HUDEP-2 (cell line): ENCODE measurements at regions not wholly inside any gene's neighbourhood (a gene's known extent, or its start where the extent isn't known, plus 50 kb on each side); places are given as distances from the start of the nearest gene placed in this dataset.

ENCODE experiments used
- DNase-seq, 76 experiments: peaks; one replicate each; lab custom pipeline; 2025; ENCODE audit not compliant: unreplicated experiment in 76 of 76; lab: John Stamatoyannopoulos, UW

- no peak for DNase-seq
These were observed 54.4 kb downstream of the NIBAN1 start for GRCh38 chr1:184919892-184920291.

- DNase-seq, result no peak
These were observed 58.7 kb downstream of the NIBAN1 start for GRCh38 chr1:184915463-184916090.

- DNase-seq, result no peak
These were observed 60.2 kb downstream of the NIBAN1 start for GRCh38 chr1:184914149-184914548.

GRCh38 chr1:184912392-184912791 lies 61.9 kb downstream of the NIBAN1 start:
- DNase-seq, result no peak

GRCh38 chr1:184911830-184912229 lies 62.5 kb downstream of the NIBAN1 start:
- DNase-seq, result no peak

- no peak for DNase-seq
These were observed 63.1 kb downstream of the NIBAN1 start for GRCh38 chr1:184911103-184911745.

- DNase-seq, result no peak
These were observed 63.6 kb downstream of the NIBAN1 start for GRCh38 chr1:184910691-184911091.

- no peak for DNase-seq
These were observed 64.3 kb downstream of the NIBAN1 start for GRCh38 chr1:184910005-184910404.

- DNase-seq, result no peak
These were observed 65.3 kb downstream of the NIBAN1 start for GRCh38 chr1:184909019-184909418.

GRCh38 chr1:184908506-184908905 lies 65.8 kb downstream of the NIBAN1 start:
- no peak for DNase-seq

GRCh38 chr1:184907500-184907899 lies 66.8 kb downstream of the NIBAN1 start:
- DNase-seq, result no peak

- no peak for DNase-seq
These were observed 67.5 kb downstream of the NIBAN1 start for GRCh38 chr1:184906761-184907160.

- DNase-seq, result no peak
These were observed 68.5 kb downstream of the NIBAN1 start for GRCh38 chr1:184905601-184906322.

- DNase-seq, result no peak
These were observed 71.1 kb downstream of the NIBAN1 start for GRCh38 chr1:184903111-184903692.

GRCh38 chr1:184900507-184900906 lies 73.8 kb downstream of the NIBAN1 start:
- no peak for DNase-seq

- no peak for DNase-seq
These were observed 78.3 kb downstream of the NIBAN1 start for GRCh38 chr1:184896000-184896399.

GRCh38 chr1:184895086-184895485 lies 79.2 kb downstream of the NIBAN1 start:
- no peak for DNase-seq

- DNase-seq, result no peak
These were observed 80.6 kb downstream of the NIBAN1 start for GRCh38 chr1:184893695-184894094.

GRCh38 chr1:184892116-184892515 lies 82.2 kb downstream of the NIBAN1 start:
- no peak for DNase-seq

GRCh38 chr1:184891440-184891839 lies 82.9 kb downstream of the NIBAN1 start:
- no peak for DNase-seq

- DNase-seq, result peak in 21 of 76 experiments; percentile 1 to 57 (median 10)
These were observed 83.8 kb downstream of the NIBAN1 start for GRCh38 chr1:184890539-184890973.
